HepG2 (cell line): ENCODE measurements at regions not wholly inside any gene's neighbourhood (a gene's known extent, or its start where the extent isn't known, plus 50 kb on each side); places are given as distances from the start of the nearest gene placed in this dataset.

Experiments
- CREB1 ChIP-seq, 2 experiments: fragments of 450-650 bp in 1 of 2; IDR thresholded peaks; 2 replicates each; pipeline ENCODE4 v1.6.1; 2016 to 2017; ENCODE audit warnings: control low read depth in 1 of 2, mild to moderate bottlenecking in 1 of 2, missing compliant biosample characterization in 1 of 2, missing genetic modification characterization in 1 of 2
- EZH2 ChIP-seq: conservative IDR thresholded peaks from 2 replicates; pipeline ENCODE4 v1.6.1; 2012; ENCODE audit warnings: mild to moderate bottlenecking, low read depth, low read length, moderate library complexity
- MAFF ChIP-seq: IDR thresholded peaks from 2 replicates; pipeline ENCODE4 v1.6.1; 2011; ENCODE audit warnings: low read depth, low read length, improper control_type of control experiment
- POLR2AphosphoS5 ChIP-seq: IDR thresholded peaks from 2 replicates; pipeline ENCODE4 v1.6.1; 2012; ENCODE audit warnings: low read depth, low read length
- SMAD1 ChIP-seq: sonication (generic); formaldehyde crosslinking; IDR thresholded peaks from 2 replicates; pipeline ENCODE4 v1.4.0; 2020; ENCODE audit warnings: missing genetic modification reagents, low read depth, mild to moderate bottlenecking, borderline replicate concordance
- TBP ChIP-seq: sonication (generic); formaldehyde crosslinking; IDR thresholded peaks from 2 replicates; pipeline ENCODE4 v1.5.0; 2020; ENCODE audit warnings: missing genetic modification reagents
- ZNF12 ChIP-seq: sonication (generic); formaldehyde crosslinking; IDR thresholded peaks from 2 replicates; pipeline ENCODE4 v1.5.0; 2020; ENCODE audit warnings: missing genetic modification reagents
- ZNF24 ChIP-seq: fragments of 450-650 bp; IDR thresholded peaks from 2 replicates; pipeline ENCODE4 v1.6.1; 2017; ENCODE audit warnings: antibody characterized with exemption, mild to moderate bottlenecking
- ZNF530 ChIP-seq: sonication (generic); formaldehyde crosslinking; IDR thresholded peaks from 2 replicates; pipeline ENCODE4 v1.5.0; 2020; ENCODE audit warnings: low read depth, mild to moderate bottlenecking, missing genetic modification reagents
- TF ChIP-seq, protein P1 (sequence below): sonication (generic); formaldehyde crosslinking; IDR thresholded peaks from 2 replicates; pipeline ENCODE4 v1.5.0; 2020; ENCODE audit warnings: mild to moderate bottlenecking, missing genetic modification reagents, moderate library complexity
- TF ChIP-seq, protein P2 (sequence below): sonication (generic); formaldehyde crosslinking; IDR thresholded peaks from 2 replicates; pipeline ENCODE4 v1.8.1; 2023; ENCODE audit warnings: mild to moderate bottlenecking, missing genetic modification reagents

GRCh38 chr6:168983925-168984324, 269.7 kb downstream of the THBS2 start:
- TF ChIP-seq POLR2AphosphoS5 (no peak), MAFF (no peak), SMAD1 (no peak), ZNF24 (no peak), CREB1 (IDR thresholded peaks at IDR 0.05) (no peak), CREB1 (CRISPR knock-in tag; IDR thresholded peaks at IDR 0.05) (no peak), ZNF530 (CRISPR knock-in tag) (no peak), ZNF12 (CRISPR knock-in tag) (no peak), TBP (CRISPR knock-in tag) (no peak), EZH2 (no peak)
- TF ChIP-seq, protein P1, sequence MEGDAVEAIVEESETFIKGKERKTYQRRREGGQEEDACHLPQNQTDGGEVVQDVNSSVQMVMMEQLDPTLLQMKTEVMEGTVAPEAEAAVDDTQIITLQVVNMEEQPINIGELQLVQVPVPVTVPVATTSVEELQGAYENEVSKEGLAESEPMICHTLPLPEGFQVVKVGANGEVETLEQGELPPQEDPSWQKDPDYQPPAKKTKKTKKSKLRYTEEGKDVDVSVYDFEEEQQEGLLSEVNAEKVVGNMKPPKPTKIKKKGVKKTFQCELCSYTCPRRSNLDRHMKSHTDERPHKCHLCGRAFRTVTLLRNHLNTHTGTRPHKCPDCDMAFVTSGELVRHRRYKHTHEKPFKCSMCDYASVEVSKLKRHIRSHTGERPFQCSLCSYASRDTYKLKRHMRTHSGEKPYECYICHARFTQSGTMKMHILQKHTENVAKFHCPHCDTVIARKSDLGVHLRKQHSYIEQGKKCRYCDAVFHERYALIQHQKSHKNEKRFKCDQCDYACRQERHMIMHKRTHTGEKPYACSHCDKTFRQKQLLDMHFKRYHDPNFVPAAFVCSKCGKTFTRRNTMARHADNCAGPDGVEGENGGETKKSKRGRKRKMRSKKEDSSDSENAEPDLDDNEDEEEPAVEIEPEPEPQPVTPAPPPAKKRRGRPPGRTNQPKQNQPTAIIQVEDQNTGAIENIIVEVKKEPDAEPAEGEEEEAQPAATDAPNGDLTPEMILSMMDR (CRISPR knock-in tag), result no peak
- TF ChIP-seq, protein P2, sequence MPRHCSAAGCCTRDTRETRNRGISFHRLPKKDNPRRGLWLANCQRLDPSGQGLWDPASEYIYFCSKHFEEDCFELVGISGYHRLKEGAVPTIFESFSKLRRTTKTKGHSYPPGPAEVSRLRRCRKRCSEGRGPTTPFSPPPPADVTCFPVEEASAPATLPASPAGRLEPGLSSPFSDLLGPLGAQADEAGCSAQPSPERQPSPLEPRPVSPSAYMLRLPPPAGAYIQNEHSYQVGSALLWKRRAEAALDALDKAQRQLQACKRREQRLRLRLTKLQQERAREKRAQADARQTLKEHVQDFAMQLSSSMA, result no peak
